Thoracic aorta (tissue), 2 donors: ENCODE measurements at regions not wholly inside any gene's neighbourhood (a gene's known extent, or its start where the extent isn't known, plus 50 kb on each side); places are given as distances from the start of the nearest gene placed in this dataset.
A peak's percentile ranks its signal among the peaks of the same experiment; 100 is the strongest.

ENCODE experiments used
- ATAC-seq: fragments of 150-250 bp; one replicate; pipeline ENCODE4 v1.8.0; 2017; ENCODE audit warnings: low read depth; ENCODE audit not compliant: insufficient number of reproducible peaks, low FRiP score
- DNase-seq: peaks from one replicate; pipeline ENCODE4 v3.0.0-alpha.2; 2020; ENCODE audit warnings: low spot score
- H3K27ac ChIP-seq, 2 donors: fragments of 200-600 bp; sonication (generic); 1 replicate in 1 of 2; 2 replicates in 1 of 2; pipeline ENCODE4 v1.5.1; 2016; ENCODE audit warnings: mild to moderate bottlenecking in 2 of 2, moderate library complexity in 2 of 2
- H3K27me3 ChIP-seq: fragments of 200-600 bp; sonication (generic); replicated peaks from 2 replicates; pipeline ENCODE4 v1.6.0; 2016; ENCODE audit warnings: mild to moderate bottlenecking; ENCODE audit not compliant: insufficient read depth
- H3K36me3 ChIP-seq: fragments of 200-600 bp; sonication (generic); one replicate; pipeline ENCODE4 v1.5.1; 2016
- H3K4me1 ChIP-seq, 2 donors: fragments of 200-600 bp; sonication (generic); 1 replicate in 1 of 2; 2 replicates in 1 of 2; pipeline versions ENCODE4 v1.5.1 to v1.6.0; 2016; ENCODE audit warnings: low read depth in 2 of 2, mild to moderate bottlenecking in 1 of 2; ENCODE audit not compliant: control insufficient read depth in 1 of 2
- H3K4me3 ChIP-seq: fragments of 200-600 bp; sonication (generic); 2 replicates; pipeline ENCODE4 v1.5.1; 2016; ENCODE audit warnings: mild to moderate bottlenecking
- H3K9me3 ChIP-seq: fragments of 200-600 bp; sonication (generic); 2 replicates; pipeline ENCODE4 v1.5.1; 2016
- CTCF ChIP-seq: fragments of 200-600 bp; sonication (generic); IDR thresholded peaks from one replicate; pipeline ENCODE4 v1.5.1; 2019; ENCODE audit warnings: antibody characterized with exemption

DNA sequence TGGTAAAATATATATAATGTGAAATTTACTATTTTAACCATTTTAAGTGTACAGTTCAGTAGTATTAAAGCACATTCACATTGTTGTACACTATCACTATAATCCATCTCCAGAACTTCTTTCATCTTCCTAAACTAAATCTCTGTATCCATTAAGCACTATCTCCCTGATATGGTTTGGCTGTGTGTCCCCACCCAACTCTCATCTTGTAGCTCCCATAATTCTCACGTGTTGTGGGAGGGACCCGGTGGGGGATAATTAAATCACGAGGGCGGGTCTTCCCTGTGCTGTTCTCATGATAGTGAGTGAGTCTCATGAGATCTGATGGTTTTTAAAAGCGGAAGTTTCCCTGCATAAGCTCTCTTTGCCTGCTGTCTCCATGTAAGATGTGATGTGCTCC, 178.9 kb upstream of the NABP1 start:
- DNase-seq, result no peak
- Histone ChIP-seq H3K36me3 (no peaks in the 10 kb centered on the region), H3K4me1 (peaks cover 9 to 19% of the 10 kb centered on the region in 2 donors), H3K27me3 (no peaks in the 10 kb centered on the region), H3K27ac (no peak overlapping the region), H3K4me3 (no peak overlapping the region), H3K9me3 (no peaks in the 10 kb centered on the region)
- no peak for ATAC-seq
- TF ChIP-seq CTCF, result no peak

- H3K4me1 ChIP-seq, result peaks cover 9 to 19% of the 10 kb centered on the region in 2 donors
- H3K27ac ChIP-seq, result no peak overlapping the region
- H3K9me3 ChIP-seq, result no peaks in the 10 kb centered on the region
- DNase-seq, result no peak
- no peaks in the 10 kb centered on the region for H3K27me3 ChIP-seq
- TF ChIP-seq CTCF, result no peak
- H3K4me3 ChIP-seq, result no peak overlapping the region
- no peaks in the 10 kb centered on the region for H3K36me3 ChIP-seq
- ATAC-seq, result no peak
These were observed 177.9 kb upstream of the NABP1 start for GRCh38 chr2:191499874-191500565.

DNA sequence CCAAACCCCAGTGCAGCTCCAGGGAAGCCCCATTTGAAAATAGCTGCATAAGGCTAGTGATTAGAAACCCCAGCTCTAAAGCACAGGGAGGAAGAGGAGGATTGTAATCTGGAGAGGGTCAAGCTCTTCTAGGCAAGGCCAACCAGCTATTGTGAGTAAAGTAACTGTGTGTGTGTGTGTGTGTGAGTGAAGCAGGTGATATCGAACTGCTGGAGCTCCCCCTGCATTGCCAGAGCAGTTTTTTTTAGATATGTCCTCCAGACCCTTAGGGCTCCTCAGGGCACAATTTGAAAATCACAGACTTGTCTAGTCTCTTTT, 177.4 kb upstream of the NABP1 start:
- no peak for TF ChIP-seq CTCF
- Histone ChIP-seq H3K36me3 (no peaks in the 10 kb centered on the region), H3K4me1 (peaks cover 9 to 19% of the 10 kb centered on the region in 2 donors), H3K27me3 (no peaks in the 10 kb centered on the region), H3K27ac (no peak overlapping the region), H3K4me3 (no peak overlapping the region), H3K9me3 (no peaks in the 10 kb centered on the region)
- ATAC-seq, result no peak
- no peak for DNase-seq

DNA sequence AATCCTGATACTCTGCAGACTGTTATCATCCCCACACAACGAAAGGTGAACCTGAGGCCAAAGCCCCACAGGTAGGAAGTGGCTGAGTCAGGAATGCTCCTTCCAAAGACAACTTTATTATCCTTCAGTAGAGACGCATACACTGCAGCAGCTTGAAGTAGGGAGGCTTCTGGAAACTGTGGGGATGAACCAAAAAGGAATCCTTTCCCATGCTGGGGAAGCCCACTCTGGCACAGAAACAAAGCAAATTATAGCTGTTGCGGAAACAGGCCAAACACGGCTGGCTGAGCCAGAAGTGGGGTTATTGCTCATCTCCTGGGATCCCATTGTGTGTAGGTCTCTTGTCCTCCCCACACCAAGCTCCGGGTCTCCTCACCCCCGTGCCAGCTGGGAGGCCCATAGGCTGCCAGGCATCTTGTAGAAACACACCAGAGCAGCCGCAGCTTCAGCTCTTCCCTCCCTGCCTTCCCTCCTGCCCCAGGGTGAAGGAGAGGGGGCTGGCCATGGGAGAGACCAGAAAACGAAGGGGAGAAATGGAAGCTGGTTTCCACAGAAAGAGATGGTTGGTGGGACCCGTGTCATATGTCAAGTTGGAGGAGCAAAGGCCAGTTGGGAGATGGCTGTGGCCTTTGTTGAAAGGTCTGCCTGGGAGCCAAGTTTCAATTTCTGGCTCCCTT, 176.9 kb upstream of the NABP1 start:
- Histone ChIP-seq H3K4me1 (peaks cover 9 to 19% of the 10 kb centered on the region in 2 donors), H3K9me3 (no peaks in the 10 kb centered on the region), H3K36me3 (no peaks in the 10 kb centered on the region), H3K4me3 (no peak overlapping the region), H3K27ac (no peak overlapping the region), H3K27me3 (no peaks in the 10 kb centered on the region)
- no peak for TF ChIP-seq CTCF
- DNase-seq, result no peak
- ATAC-seq, result no peak

- DNase-seq (no peak), ATAC-seq (peak; percentile 54)
- Histone ChIP-seq H3K27me3 (no peaks in the 10 kb centered on the region), H3K9me3 (no peaks in the 10 kb centered on the region), H3K4me3 (no peak overlapping the region), H3K4me1 (peaks cover 9 to 19% of the 10 kb centered on the region in 2 donors), H3K27ac (no peak overlapping the region), H3K36me3 (no peaks in the 10 kb centered on the region)
- peak; percentile 74 for TF ChIP-seq CTCF
These were observed 176.3 kb upstream of the NABP1 start for GRCh38 chr2:191501561-191502168.
